Hepatocyte (in vitro differentiated cells): ENCODE measurements at regions not wholly inside any gene's neighbourhood (a gene's known extent, or its start where the extent isn't known, plus 50 kb on each side); places are given as distances from the start of the nearest gene placed in this dataset.

ENCODE experiments used
- DNase-seq: peaks from one replicate; pipeline ENCODE4 v3.0.0-alpha.2; 2016; ENCODE audit warnings: low spot score
- H2AFZ ChIP-seq: fragments of 200-600 bp; sonication (generic); 2 replicates; pipeline ENCODE4 v1.6.0; 2016; ENCODE audit warnings: antibody characterized with exemption, mild to moderate bottlenecking
- H3K27ac ChIP-seq: fragments of 200-600 bp; sonication (generic); 2 replicates; pipeline ENCODE4 v1.5.1; 2016; ENCODE audit warnings: mild to moderate bottlenecking
- H3K27me3 ChIP-seq: fragments of 200-600 bp; sonication (generic); 2 replicates; pipeline ENCODE4 v1.6.1; 2016
- H3K36me3 ChIP-seq: fragments of 200-600 bp; sonication (generic); replicated peaks from 2 replicates; pipeline ENCODE4 v1.5.1; 2016; ENCODE audit warnings: low read depth; ENCODE audit not compliant: insufficient read depth
- H3K4me1 ChIP-seq: fragments of 200-600 bp; sonication (generic); 2 replicates; pipeline ENCODE4 v1.5.1; 2016; ENCODE audit warnings: mild to moderate bottlenecking, moderate library complexity; ENCODE audit not compliant: insufficient read depth
- H3K4me2 ChIP-seq: fragments of 200-600 bp; sonication (generic); 2 replicates; pipeline ENCODE4 v1.6.0; 2016
- H3K4me3 ChIP-seq: fragments of 200-600 bp; sonication (generic); 2 replicates; pipeline ENCODE4 v1.5.1; 2016; ENCODE audit warnings: mild to moderate bottlenecking
- H3K79me2 ChIP-seq: fragments of 200-600 bp; sonication (generic); 2 replicates; pipeline ENCODE4 v1.6.0; 2017; ENCODE audit warnings: mild to moderate bottlenecking
- H3K9me2 ChIP-seq: fragments of 200-600 bp; sonication (generic); replicated peaks from 2 replicates; pipeline ENCODE4 v1.6.0; 2017; ENCODE audit warnings: mild to moderate bottlenecking; ENCODE audit not compliant: insufficient read depth
- H3K9me3 ChIP-seq: fragments of 200-600 bp; sonication (generic); 2 replicates; pipeline ENCODE4 v1.5.1; 2016; ENCODE audit warnings: low read depth, mild to moderate bottlenecking
- H4K20me1 ChIP-seq: fragments of 200-600 bp; sonication (generic); 2 replicates; pipeline ENCODE4 v1.6.0; 2016; ENCODE audit warnings: mild to moderate bottlenecking; ENCODE audit not compliant: insufficient read depth, poor library complexity, severe bottlenecking
- EZH2 ChIP-seq: fragments of 200-600 bp; sonication (generic); IDR thresholded peaks from 2 replicates; pipeline ENCODE4 v1.6.1; 2016; ENCODE audit warnings: antibody characterized with exemption, mild to moderate bottlenecking, borderline replicate concordance
- EZH2phosphoT487 ChIP-seq: fragments of 200-600 bp; sonication (generic); IDR thresholded peaks from one replicate; pipeline ENCODE4 v1.6.1; 2018; ENCODE audit warnings: antibody characterized with exemption, mild to moderate bottlenecking, low read depth, moderate library complexity; ENCODE audit not compliant: unreplicated experiment, severe bottlenecking
- WGBS: methylation state at CpG from one replicate; pipeline ENCODE4 v1.1.6; 2016; ENCODE audit warnings: low lambda C conversion rate; ENCODE audit errors: missing lambda C conversion rate; 5-methylcytosine and 5-hydroxymethylcytosine counted together
- TF ChIP-seq, protein P1 (sequence below): fragments of 200-600 bp; sonication (generic); IDR thresholded peaks from 2 replicates; pipeline ENCODE4 v1.5.1; 2016; ENCODE audit warnings: antibody characterized with exemption, mild to moderate bottlenecking; ENCODE audit not compliant: poor library complexity

DNA sequence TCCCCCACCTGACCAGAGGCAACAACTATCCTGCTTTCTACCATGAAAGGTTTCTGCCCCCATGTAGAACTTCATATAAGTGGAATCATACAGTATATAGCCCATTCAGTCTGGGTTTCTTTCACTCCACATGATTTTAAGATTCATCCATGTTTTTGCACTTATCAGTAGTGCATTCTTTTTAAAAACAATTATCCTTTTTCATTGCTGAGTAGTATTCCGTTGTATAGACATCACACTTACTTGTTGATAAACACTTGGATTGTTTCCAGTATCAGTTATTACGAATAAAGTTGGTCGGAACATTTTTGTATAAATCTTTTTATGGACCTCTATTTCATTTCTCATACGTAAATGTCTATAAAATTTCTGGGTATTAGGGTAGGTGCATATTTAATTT, 68.7 kb downstream of the CYCS start:
- 97% methylated on average over 4 of the region's 4 CpGs for WGBS
- TF ChIP-seq EZH2 (no peak), EZH2phosphoT487 (no peak)
- TF ChIP-seq, protein P1, sequence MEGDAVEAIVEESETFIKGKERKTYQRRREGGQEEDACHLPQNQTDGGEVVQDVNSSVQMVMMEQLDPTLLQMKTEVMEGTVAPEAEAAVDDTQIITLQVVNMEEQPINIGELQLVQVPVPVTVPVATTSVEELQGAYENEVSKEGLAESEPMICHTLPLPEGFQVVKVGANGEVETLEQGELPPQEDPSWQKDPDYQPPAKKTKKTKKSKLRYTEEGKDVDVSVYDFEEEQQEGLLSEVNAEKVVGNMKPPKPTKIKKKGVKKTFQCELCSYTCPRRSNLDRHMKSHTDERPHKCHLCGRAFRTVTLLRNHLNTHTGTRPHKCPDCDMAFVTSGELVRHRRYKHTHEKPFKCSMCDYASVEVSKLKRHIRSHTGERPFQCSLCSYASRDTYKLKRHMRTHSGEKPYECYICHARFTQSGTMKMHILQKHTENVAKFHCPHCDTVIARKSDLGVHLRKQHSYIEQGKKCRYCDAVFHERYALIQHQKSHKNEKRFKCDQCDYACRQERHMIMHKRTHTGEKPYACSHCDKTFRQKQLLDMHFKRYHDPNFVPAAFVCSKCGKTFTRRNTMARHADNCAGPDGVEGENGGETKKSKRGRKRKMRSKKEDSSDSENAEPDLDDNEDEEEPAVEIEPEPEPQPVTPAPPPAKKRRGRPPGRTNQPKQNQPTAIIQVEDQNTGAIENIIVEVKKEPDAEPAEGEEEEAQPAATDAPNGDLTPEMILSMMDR, result no peak

DNA sequence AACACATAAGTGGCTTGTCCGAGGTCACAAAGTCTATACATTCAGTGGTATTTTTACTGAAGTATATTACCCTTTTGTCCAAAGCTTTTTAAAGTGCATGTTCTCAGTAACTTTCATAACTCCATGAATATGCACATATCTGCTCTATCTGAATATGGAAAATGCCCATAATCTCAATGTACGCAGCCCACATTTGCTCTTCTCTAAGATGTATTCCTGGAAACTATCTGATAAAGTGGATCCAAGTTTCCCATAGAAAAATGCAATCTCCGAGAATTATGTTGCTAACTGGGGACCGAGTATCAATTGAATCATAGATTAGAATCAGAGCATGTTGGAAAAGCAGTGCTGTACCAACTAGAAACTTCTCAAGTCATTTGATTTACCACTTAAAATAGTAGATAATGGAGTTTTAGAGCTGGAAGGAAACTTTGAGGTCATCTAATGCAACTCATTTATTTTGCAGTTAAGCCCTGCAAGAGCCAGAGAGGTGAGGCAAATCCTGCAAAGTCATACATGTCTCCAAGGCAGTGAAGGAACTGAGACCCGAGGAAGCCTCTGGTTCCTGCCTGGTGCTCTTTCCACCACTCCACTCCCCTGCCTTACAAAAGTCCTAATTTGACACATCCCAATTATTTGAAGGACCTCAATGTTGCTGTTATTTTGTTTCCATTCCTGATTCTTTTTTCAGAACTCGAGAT, 69.4 kb downstream of the CYCS start:
- TF ChIP-seq EZH2, result no peak
- no peak for TF ChIP-seq EZH2phosphoT487
- TF ChIP-seq, protein P1, result no peak
- Histone ChIP-seq H2AFZ (no peak overlapping the region), H3K9me2 (no peaks in the 10 kb centered on the region), H3K27me3 (no peaks in the 10 kb centered on the region), H3K4me2 (no peak overlapping the region), H3K36me3 (no peaks in the 10 kb centered on the region), H3K4me1 (no peaks in the 10 kb centered on the region), H3K79me2 (no peaks in the 10 kb centered on the region), H4K20me1 (no peaks in the 10 kb centered on the region), H3K27ac (no peak overlapping the region), H3K4me3 (no peak overlapping the region), H3K9me3 (no peaks in the 10 kb centered on the region)
- DNase-seq, result no peak
- WGBS, result 86% methylated on average over 6 of the region's 6 CpGs

More for the DNA sequence above, 68.7 kb downstream of the CYCS start:
- H3K27ac ChIP-seq, result no peak overlapping the region
- H2AFZ ChIP-seq, result no peak overlapping the region
- H3K4me2 ChIP-seq, result no peak overlapping the region
- no peaks in the 10 kb centered on the region for H3K4me1 ChIP-seq
- H4K20me1 ChIP-seq, result no peaks in the 10 kb centered on the region
- H3K4me3 ChIP-seq, result no peak overlapping the region
- H3K36me3 ChIP-seq, result no peaks in the 10 kb centered on the region
- DNase-seq, result no peak
- H3K9me3 ChIP-seq, result no peaks in the 10 kb centered on the region
- H3K9me2 ChIP-seq, result no peaks in the 10 kb centered on the region
- no peaks in the 10 kb centered on the region for H3K79me2 ChIP-seq
- H3K27me3 ChIP-seq, result no peaks in the 10 kb centered on the region

DNA sequence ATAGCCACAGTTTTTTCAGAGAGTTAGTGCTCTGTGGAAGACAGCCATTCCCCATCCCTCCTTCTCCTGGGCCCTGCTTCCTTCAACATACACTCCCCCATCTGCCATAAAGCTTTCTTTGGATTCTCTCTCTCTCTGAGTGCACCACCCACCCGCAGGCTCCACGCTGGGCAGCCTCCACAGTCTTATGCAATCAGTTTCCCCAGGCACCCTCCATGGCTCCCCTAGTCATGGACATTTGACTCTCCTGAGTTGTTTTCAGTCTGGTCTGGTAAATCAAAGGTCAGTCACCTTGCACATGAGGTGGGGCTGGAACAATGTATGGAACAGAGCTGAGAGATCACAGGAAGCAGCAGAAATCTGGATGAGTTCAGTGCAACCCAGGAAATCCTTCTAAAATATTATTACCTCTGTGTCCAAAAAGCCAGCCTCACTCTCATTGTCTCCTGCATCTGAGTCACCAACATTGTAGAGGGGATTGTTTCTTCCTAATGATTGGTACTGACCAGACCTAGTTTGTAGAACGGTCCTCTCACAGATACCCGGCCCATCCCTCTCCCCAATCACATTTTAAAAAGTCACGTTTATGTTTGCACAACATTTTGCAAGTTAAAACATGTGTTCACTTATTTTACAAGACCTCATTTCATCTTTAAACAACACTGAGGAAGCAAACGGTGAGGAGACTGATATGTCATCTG, 70.1 kb downstream of the CYCS start:
- H3K4me2 ChIP-seq, result no peak overlapping the region
- no peak overlapping the region for H2AFZ ChIP-seq
- no peak for DNase-seq
- H3K4me3 ChIP-seq, result no peak overlapping the region
- H3K27ac ChIP-seq, result no peak overlapping the region
- no peaks in the 10 kb centered on the region for H3K9me2 ChIP-seq
- no peaks in the 10 kb centered on the region for H3K9me3 ChIP-seq
- H3K36me3 ChIP-seq, result no peaks in the 10 kb centered on the region
- no peak for TF ChIP-seq EZH2phosphoT487
- no peak for TF ChIP-seq EZH2
- TF ChIP-seq, protein P1, result no peak
- no peaks in the 10 kb centered on the region for H3K27me3 ChIP-seq
- no peaks in the 10 kb centered on the region for H4K20me1 ChIP-seq
- no peaks in the 10 kb centered on the region for H3K4me1 ChIP-seq
- 69% methylated on average over 6 of the region's 6 CpGs for WGBS
- no peaks in the 10 kb centered on the region for H3K79me2 ChIP-seq
